GM19324 (cell line): ENCODE measurements at regions not wholly inside any gene's neighbourhood (a gene's known extent, or its start where the extent isn't known, plus 50 kb on each side); places are given as distances from the start of the nearest gene placed in this dataset.
"Not testable (repeated sequence)": the region's sequence is repeated elsewhere in the genome, so short reads cannot be mapped to it uniquely, and the experiment has no call there.

Source experiments
- ATAC-seq: cut with Tn5 transposase; IDR thresholded peaks from one replicate; pipeline ENCODE4 v1.9.1; 2021; ENCODE audit warnings: mild to moderate bottlenecking, moderate library complexity; ENCODE audit not compliant: unreplicated experiment, low FRiP score

DNA sequence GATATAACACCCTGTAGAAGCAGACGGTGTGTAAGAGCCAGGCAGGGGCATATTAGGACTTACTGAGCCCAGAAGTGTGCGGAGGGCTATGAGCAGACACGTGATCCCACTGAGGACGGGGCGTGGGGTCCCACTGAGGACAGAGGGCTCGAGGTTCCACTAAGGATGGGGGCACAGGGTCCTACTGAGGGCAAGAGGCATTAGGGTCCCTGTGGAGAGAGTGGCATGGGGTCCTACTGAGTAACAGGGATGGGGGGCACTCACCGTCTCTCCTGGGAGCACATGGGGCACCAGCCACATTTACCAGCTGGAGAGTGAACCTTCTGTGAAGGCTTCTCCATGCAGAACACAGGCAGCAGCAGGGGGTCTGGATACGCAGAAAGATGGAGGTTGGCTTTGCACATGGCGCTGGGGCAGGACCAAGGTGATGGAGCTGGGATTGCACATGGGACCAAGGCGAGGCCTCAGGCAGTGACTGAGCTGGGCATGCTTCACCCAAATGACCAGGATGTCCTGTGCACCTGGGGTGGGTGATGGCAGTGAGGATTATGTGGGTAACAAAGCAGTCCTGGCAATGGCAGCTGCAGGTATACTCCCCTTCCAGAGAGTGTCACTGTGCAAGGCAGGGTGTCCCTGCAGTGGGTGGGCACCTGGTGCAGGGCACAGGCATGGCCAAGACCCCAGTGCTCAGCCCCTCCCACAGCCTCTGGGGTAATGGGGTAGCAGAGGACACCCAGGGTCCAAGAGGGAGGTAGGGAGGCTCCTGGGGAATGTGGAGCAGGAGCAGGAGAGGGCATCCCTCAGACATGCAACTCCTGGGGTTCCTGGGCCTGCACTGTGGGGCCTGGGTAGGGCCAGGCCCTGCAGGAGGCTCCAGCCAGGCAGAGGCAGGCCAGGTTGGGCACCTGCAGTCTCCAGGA lies 278.1 kb downstream of the TCERG1L start:
- ATAC-seq: no peak

DNA sequence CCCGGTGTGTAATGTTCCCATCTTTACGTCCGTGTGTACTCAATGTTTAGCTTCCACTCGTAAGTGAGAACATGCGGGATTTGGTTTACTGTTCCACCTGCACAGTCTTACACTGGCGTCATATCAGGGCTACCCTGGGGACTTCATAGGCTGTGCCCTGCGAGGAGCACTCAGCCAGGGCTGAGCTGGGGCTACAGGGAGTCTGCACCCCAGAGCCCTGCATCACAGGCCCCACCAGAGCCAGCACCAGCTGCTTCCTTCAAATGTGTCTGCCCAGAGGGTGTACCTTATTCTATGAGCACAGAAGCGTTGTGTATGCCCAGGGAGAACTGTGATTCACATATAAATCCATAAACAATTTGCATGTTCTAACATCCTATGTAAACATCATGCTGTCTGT lies 277.1 kb downstream of the TCERG1L start:
- no peak for ATAC-seq

DNA sequence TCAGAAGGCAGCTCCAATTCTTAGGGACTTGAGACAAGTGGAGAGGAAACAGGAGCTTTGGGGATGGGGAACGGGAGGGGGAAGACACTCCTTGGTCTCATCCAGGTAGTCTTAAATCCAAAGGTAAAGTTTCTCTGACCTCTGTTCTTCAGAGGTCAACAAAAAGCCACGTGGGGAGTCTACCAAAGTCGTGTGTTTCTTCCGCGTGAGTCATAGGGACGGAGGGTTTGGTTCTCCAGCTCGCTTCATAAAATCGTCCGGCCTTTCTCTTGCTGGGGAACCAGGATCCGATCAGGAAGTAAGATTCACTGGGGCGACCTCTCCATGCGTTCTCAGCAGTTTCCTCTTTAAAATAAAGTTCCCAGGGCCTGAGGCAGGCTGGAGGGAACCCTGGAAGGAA lies 275.7 kb downstream of the TCERG1L start:
- ATAC-seq: no peak

DNA sequence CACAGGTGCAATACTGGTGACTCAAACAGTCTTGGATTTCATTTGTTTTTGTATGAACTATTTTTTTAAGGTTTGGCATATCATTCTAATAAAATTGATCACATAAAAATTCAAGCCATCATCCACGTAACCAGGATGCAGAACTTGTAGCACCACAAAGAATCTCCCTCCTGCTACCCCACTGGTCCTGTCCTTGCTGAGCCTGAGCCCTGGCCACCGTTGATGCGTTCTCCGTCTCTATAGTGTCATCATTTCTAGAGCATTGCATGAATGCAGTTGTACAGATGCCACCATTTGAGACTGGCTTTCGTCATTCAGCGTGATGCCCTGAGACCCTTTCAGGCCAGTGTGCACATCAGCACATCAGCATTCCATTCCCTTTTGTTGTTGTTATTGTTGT lies 273.5 kb downstream of the TCERG1L start:
- no peak for ATAC-seq

DNA sequence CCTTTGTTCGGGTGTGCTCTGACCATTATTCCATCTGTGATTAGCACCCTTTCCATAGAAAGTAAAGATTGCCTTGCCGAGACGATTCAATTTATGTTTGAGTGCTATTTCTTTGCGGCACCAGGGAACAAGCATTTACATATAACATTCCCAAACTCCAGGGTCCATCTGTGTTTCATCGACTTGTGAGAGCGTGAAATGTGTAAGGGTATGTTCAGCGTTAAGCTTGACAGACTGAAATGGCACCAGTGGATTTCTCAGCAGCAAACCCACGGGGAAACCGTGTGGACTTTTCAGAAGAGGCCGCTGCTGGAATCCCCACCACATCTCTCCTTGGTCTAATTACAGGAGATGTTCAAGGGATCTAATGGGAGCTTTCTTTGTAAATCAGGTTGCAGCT lies 270.5 kb downstream of the TCERG1L start:
- ATAC-seq: no peak

DNA sequence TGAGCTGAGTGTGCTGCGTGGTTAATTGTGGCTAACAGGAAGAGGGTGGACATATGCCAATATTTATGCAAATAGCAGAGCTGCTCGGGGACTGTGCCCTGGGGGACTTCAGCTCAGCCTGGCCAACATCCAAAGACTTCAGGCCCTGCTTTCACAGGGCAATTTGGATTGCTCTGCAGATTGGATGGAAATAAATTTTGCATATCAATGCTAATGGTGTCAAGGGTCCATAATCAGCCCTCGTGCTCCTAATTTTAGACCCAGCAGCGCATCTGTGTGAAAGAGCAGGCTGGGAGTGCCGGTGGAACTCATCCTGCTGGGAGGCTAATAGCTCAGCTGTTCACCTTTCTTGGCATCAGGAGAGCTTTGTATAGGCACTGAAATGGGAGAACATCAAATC lies 270.1 kb downstream of the TCERG1L start:
- ATAC-seq: no peak

DNA sequence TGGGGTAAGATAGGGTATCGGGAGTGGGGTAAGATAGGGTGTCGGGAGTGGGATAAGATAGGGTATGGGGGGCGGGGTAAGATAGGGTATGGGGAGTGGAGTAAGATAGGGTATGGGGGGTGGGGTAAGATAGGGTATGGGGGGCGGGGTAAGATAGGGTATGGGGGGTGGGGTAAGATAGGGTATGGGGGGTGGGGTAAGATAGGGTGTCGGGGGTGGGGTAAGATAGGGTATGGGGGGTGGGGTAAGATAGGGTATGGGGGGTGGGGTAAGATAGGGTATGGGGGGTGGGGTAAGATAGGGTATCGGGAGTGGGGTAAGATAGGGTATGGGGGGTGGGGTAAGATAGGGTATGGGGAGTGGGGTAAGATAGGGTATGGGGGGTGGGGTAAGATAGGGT lies 269.5 kb downstream of the TCERG1L start:
- ATAC-seq: not testable (repeated sequence)
